Right atrium auricular region (tissue), 2 donors: ENCODE measurements at regions not wholly inside any gene's neighbourhood (a gene's known extent, or its start where the extent isn't known, plus 50 kb on each side); places are given as distances from the start of the nearest gene placed in this dataset.

Source experiments
- DNase-seq: peaks from one replicate; pipeline ENCODE4 v3.0.0-alpha.2; 2019; ENCODE audit warnings: low spot score
- H3K27ac ChIP-seq, 2 donors: fragments of 200-600 bp; sonication (generic); 1 replicate in 1 of 2; 2 replicates in 1 of 2; pipeline ENCODE4 v1.5.1; 2016 to 2019
- H3K27me3 ChIP-seq, 2 donors: fragments of 200-600 bp; sonication (generic); one replicate each; pipeline versions ENCODE4 v1.5.1 to v1.6.0; 2017 to 2019
- H3K36me3 ChIP-seq: fragments of 200-600 bp; sonication (generic); one replicate; pipeline ENCODE4 v1.5.1; 2016
- H3K4me1 ChIP-seq, 2 donors: fragments of 200-600 bp; sonication (generic); one replicate each; pipeline versions ENCODE4 v1.5.1 to v1.6.0; 2017 to 2019
- H3K4me3 ChIP-seq, 2 donors: fragments of 200-600 bp; sonication (generic); 1 replicate in 1 of 2; 2 replicates in 1 of 2; pipeline ENCODE4 v1.5.1; 2017 to 2019; ENCODE audit warnings: mild to moderate bottlenecking in 1 of 2, moderate library complexity in 1 of 2
- H3K9me3 ChIP-seq, 2 donors: fragments of 200-600 bp; sonication (generic); one replicate each; pipeline ENCODE4 v1.5.1; 2019
- TF ChIP-seq, protein P1 (sequence below), 2 donors: fragments of 200-600 bp; sonication (generic); IDR thresholded peaks; one replicate each; pipeline ENCODE4 v1.5.1; 2019; ENCODE audit warnings: antibody characterized with exemption in 2 of 2

GRCh38 chr1:177891809-177892208, 78.0 kb downstream of the SEC16B start:
- no peaks in the 10 kb centered on the region for H3K36me3 ChIP-seq
- TF ChIP-seq, protein P1, sequence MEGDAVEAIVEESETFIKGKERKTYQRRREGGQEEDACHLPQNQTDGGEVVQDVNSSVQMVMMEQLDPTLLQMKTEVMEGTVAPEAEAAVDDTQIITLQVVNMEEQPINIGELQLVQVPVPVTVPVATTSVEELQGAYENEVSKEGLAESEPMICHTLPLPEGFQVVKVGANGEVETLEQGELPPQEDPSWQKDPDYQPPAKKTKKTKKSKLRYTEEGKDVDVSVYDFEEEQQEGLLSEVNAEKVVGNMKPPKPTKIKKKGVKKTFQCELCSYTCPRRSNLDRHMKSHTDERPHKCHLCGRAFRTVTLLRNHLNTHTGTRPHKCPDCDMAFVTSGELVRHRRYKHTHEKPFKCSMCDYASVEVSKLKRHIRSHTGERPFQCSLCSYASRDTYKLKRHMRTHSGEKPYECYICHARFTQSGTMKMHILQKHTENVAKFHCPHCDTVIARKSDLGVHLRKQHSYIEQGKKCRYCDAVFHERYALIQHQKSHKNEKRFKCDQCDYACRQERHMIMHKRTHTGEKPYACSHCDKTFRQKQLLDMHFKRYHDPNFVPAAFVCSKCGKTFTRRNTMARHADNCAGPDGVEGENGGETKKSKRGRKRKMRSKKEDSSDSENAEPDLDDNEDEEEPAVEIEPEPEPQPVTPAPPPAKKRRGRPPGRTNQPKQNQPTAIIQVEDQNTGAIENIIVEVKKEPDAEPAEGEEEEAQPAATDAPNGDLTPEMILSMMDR (IDR thresholded peaks at IDR 0.05): no peak
- H3K4me1 ChIP-seq: no peaks in the 10 kb centered on the region
- no peak for DNase-seq
- no peak overlapping the region for H3K4me3 ChIP-seq
- H3K27ac ChIP-seq: no peak overlapping the region
- H3K27me3 ChIP-seq: no peaks in the 10 kb centered on the region
- peaks cover 4 to 21% of the 10 kb centered on the region in 2 donors for H3K9me3 ChIP-seq

GRCh38 chr1:177890479-177890878, 79.4 kb downstream of the SEC16B start:
- Histone ChIP-seq H3K36me3 (no peaks in the 10 kb centered on the region), H3K27ac (no peak overlapping the region), H3K4me1 (no peaks in the 10 kb centered on the region), H3K27me3 (no peaks in the 10 kb centered on the region), H3K4me3 (no peak overlapping the region), H3K9me3 (peaks cover 4 to 21% of the 10 kb centered on the region in 2 donors)
- TF ChIP-seq, protein P1 (IDR thresholded peaks at IDR 0.05): no peak
- DNase-seq: no peak

DNA sequence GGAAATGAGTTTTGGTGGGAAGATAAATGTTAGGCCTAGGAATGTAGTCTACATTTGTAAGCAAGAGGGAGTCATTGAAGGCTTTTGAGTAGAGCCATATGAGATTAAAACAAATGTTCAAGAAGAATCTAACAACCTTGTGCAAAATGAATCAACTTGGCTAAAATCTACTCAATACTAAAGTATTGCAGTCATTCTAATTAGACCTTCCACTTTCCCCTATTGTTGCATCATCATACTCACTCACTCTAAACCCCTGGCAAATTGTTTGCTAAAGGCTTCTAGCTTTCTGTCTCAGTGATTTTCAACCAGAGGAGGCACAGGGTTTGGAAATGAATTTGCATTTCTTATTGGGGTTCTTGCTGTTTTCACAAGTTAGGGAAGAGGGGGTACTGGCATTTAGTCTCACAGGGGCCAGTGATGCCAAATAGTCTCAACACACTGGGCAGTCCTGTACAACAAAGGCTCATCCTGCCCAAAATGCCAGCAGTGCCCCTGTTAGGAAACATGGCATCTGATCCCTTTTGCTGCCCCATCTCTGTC, 85.3 kb downstream of the SEC16B start:
- Histone ChIP-seq H3K36me3 (no peaks in the 10 kb centered on the region), H3K27me3 (no peaks in the 10 kb centered on the region), H3K4me3 (no peak overlapping the region), H3K9me3 (no peaks in the 10 kb centered on the region), H3K4me1 (no peaks in the 10 kb centered on the region), H3K27ac (no peak overlapping the region)
- no peak for DNase-seq
- TF ChIP-seq, protein P1 (IDR thresholded peaks at IDR 0.05): no peak

DNA sequence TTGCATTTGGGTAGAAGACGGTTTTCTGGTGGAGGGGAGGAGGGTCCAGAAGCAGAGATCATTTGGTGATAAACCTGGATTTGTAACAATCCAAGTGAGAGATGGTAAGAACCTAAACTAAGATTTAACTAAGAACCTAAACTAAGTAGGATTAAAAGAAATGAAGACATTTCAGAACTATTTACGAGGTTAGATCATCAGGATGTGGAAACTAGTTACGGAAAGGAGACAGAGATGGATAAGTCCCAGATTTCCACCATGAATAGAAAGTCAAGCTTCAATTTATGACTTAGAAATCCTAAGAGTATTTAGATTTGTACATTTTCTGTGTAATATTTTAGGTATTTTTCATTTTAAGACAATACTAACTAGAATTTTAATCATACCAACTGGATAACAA, 86.3 kb downstream of the SEC16B start:
- Histone ChIP-seq H3K36me3 (no peaks in the 10 kb centered on the region), H3K9me3 (no peaks in the 10 kb centered on the region), H3K27me3 (no peaks in the 10 kb centered on the region), H3K27ac (no peak overlapping the region), H3K4me1 (no peaks in the 10 kb centered on the region), H3K4me3 (no peak overlapping the region)
- TF ChIP-seq, protein P1 (IDR thresholded peaks at IDR 0.05): no peak
- no peak for DNase-seq

- no peak overlapping the region for H3K4me3 ChIP-seq
- H3K27ac ChIP-seq: no peak overlapping the region
- H3K36me3 ChIP-seq: no peaks in the 10 kb centered on the region
- H3K9me3 ChIP-seq: no peaks in the 10 kb centered on the region
- H3K27me3 ChIP-seq: no peaks in the 10 kb centered on the region
- H3K4me1 ChIP-seq: no peaks in the 10 kb centered on the region
- TF ChIP-seq, protein P1 (IDR thresholded peaks at IDR 0.05): no peak
- DNase-seq: no peak
Measured at GRCh38 chr1:177880339-177880891, 89.4 kb downstream of the SEC16B start.

- TF ChIP-seq, protein P1 (IDR thresholded peaks at IDR 0.05): no peak
- no peaks in the 10 kb centered on the region for H3K4me1 ChIP-seq
- DNase-seq: no peak
- no peak overlapping the region for H3K4me3 ChIP-seq
- no peaks in the 10 kb centered on the region for H3K36me3 ChIP-seq
- H3K27me3 ChIP-seq: no peaks in the 10 kb centered on the region
- H3K27ac ChIP-seq: no peak overlapping the region
- no peaks in the 10 kb centered on the region for H3K9me3 ChIP-seq
Measured at GRCh38 chr1:177877086-177877485, 92.8 kb downstream of the SEC16B start.
